ENCODE measurements at regions not wholly inside any gene's neighbourhood (a gene's known extent, or its start where the extent isn't known, plus 50 kb on each side); places are given as distances from the start of the nearest gene placed in this dataset.

DNA sequence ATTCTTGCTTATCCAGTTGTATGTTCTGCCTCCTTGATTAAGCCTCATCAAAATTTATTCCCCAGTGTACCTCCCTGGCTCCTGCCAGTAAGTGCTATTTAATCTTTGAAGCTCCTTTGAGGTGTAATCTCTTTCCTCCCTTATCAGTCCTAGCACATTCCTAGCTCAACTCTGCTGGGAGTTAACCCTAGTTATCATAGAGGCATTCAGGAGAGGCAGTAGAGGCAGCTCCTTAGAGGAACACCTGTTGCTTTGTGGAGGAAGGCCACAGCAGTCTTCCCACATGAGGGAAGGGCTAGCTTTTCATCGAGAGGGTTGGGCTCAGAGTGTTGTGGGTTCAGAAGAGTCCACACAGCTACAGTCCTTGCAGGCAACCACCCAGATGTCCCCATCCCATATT is 182.4 kb upstream of the ARID2 start:
- no peak for DNase-seq (ENCODE audit: low spot score in 2 of 2)
- H3K4me3 ChIP-seq (ENCODE audit: low read depth, poor library complexity, severe bottlenecking), result no peak overlapping the region
- intact Hi-C loops (cut with DNase I; ENCODE audit: low total_unique reads), result no loop called here
- WGBS, 2 donors, result 89 to 100% methylated on average over 1 of the region's 1 CpG
- no peak for TF ChIP-seq POLR2A (IDR thresholded peaks at IDR 0.05)
- TF ChIP-seq, protein P1, sequence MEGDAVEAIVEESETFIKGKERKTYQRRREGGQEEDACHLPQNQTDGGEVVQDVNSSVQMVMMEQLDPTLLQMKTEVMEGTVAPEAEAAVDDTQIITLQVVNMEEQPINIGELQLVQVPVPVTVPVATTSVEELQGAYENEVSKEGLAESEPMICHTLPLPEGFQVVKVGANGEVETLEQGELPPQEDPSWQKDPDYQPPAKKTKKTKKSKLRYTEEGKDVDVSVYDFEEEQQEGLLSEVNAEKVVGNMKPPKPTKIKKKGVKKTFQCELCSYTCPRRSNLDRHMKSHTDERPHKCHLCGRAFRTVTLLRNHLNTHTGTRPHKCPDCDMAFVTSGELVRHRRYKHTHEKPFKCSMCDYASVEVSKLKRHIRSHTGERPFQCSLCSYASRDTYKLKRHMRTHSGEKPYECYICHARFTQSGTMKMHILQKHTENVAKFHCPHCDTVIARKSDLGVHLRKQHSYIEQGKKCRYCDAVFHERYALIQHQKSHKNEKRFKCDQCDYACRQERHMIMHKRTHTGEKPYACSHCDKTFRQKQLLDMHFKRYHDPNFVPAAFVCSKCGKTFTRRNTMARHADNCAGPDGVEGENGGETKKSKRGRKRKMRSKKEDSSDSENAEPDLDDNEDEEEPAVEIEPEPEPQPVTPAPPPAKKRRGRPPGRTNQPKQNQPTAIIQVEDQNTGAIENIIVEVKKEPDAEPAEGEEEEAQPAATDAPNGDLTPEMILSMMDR (IDR thresholded peaks at IDR 0.05), result no peak

GRCh38 chr12:45547822-45548221 is 181.7 kb upstream of the ARID2 start:
- WGBS, 2 donors, result 45 to 48% methylated on average over 1 of the region's 1 CpG
- TF ChIP-seq, protein P1 (IDR thresholded peaks at IDR 0.05), result no peak
- no peak for TF ChIP-seq POLR2A (IDR thresholded peaks at IDR 0.05)
- intact Hi-C loops (cut with DNase I; ENCODE audit: low total_unique reads), result no loop called here
- DNase-seq (ENCODE audit: low spot score in 2 of 2), result no peak
- no peak overlapping the region for H3K4me3 ChIP-seq (ENCODE audit: low read depth, poor library complexity, severe bottlenecking)

GRCh38 chr12:45548426-45548825 is 181.1 kb upstream of the ARID2 start:
- no peak overlapping the region for H3K4me3 ChIP-seq (ENCODE audit: low read depth, poor library complexity, severe bottlenecking)
- intact Hi-C loops (cut with DNase I; ENCODE audit: low total_unique reads), result no loop called here
- DNase-seq (ENCODE audit: low spot score in 2 of 2), result no peak
- 71 to 82% methylated on average over 4 of the region's 4 CpGs for WGBS, 2 donors
- TF ChIP-seq, protein P1 (IDR thresholded peaks at IDR 0.05), result no peak

DNA sequence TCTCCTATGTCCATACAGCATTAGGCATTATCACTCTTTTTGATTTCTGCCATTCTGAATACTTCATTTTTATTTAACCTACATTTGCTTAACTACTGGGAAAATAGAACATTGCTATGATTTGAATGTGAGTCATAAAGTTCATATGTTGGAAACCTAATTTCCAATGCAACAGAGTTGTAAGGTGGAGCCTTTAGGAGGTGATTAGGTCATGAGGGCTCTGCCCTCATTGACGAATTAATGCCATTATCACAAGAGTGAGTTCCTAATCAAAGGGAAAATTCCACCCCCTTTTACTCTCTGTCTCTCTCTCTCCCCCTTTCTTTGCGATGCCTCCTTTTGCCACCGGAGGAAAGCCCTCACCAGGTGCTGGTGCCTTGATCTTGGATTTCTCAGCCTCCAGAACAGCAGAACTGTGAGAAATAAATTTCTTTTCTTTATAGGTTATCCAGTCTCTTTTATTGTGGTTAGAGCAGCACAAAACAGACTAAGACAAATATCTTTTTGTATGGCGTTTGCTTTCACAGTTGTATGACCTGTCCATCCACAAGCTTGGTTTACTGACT is 180.1 kb upstream of the ARID2 start:
- DNase-seq (ENCODE audit: low spot score in 2 of 2), result no peak
- WGBS, 2 donors, result 77 to 85% methylated on average over 4 of the region's 4 CpGs
- no peak overlapping the region for H3K4me3 ChIP-seq (ENCODE audit: low read depth, poor library complexity, severe bottlenecking)
- intact Hi-C loops (cut with DNase I; ENCODE audit: low total_unique reads), result no loop called here
- TF ChIP-seq, protein P1 (IDR thresholded peaks at IDR 0.05), result no peak
- no peak for TF ChIP-seq POLR2A (IDR thresholded peaks at IDR 0.05)

GRCh38 chr12:45553204-45553603 is 176.3 kb upstream of the ARID2 start:
- 73 to 78% methylated on average over 3 of the region's 3 CpGs for WGBS, 2 donors
- TF ChIP-seq, protein P1 (IDR thresholded peaks at IDR 0.05), result no peak
- no peak for TF ChIP-seq POLR2A (IDR thresholded peaks at IDR 0.05)
- no peak for DNase-seq (ENCODE audit: low spot score in 2 of 2)
- H3K4me3 ChIP-seq (ENCODE audit: low read depth, poor library complexity, severe bottlenecking), result no peak overlapping the region
- intact Hi-C loops (cut with DNase I; ENCODE audit: low total_unique reads), result no loop called here

- H3K4me3 ChIP-seq (ENCODE audit: low read depth, poor library complexity, severe bottlenecking), result no peak overlapping the region
- no peak for DNase-seq (ENCODE audit: low spot score in 2 of 2)
- TF ChIP-seq, protein P1 (IDR thresholded peaks at IDR 0.05), result no peak
- TF ChIP-seq POLR2A (IDR thresholded peaks at IDR 0.05), result no peak
- intact Hi-C loops (cut with DNase I; ENCODE audit: low total_unique reads), result no loop called here
Observed at GRCh38 chr12:45557016-45557415, 172.5 kb upstream of the ARID2 start.
